ENCODE measurements at regions not wholly inside any gene's neighbourhood (a gene's known extent, or its start where the extent isn't known, plus 50 kb on each side); places are given as distances from the start of the nearest gene placed in this dataset.

DNA sequence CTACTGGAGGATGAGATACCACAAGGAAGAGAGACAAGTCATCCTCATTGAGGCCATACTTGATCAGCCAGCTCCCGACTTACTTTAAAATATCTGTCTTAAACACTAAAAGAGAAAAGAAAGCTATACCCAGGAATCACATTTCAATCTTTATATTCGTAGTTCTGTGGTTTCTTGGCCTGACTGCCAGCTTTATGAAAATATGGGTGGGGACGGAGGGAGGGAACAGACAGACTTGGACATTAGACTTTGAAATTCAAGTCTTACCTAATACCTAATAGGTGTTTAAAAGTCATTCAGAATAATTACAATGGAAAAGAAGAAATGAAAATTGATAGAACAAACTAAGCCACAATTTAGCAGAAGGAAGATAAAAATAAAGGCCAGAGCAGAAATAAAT, 604.8 kb upstream of the RORB start:
- TF ChIP-seq POLR2A (IDR thresholded peaks at IDR 0.05) = no peak
- TF ChIP-seq, protein P1, sequence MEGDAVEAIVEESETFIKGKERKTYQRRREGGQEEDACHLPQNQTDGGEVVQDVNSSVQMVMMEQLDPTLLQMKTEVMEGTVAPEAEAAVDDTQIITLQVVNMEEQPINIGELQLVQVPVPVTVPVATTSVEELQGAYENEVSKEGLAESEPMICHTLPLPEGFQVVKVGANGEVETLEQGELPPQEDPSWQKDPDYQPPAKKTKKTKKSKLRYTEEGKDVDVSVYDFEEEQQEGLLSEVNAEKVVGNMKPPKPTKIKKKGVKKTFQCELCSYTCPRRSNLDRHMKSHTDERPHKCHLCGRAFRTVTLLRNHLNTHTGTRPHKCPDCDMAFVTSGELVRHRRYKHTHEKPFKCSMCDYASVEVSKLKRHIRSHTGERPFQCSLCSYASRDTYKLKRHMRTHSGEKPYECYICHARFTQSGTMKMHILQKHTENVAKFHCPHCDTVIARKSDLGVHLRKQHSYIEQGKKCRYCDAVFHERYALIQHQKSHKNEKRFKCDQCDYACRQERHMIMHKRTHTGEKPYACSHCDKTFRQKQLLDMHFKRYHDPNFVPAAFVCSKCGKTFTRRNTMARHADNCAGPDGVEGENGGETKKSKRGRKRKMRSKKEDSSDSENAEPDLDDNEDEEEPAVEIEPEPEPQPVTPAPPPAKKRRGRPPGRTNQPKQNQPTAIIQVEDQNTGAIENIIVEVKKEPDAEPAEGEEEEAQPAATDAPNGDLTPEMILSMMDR (IDR thresholded peaks at IDR 0.05) = no peak

All from body of pancreas (tissue), 4 donors.